Right atrium auricular region (tissue), 2 donors: ENCODE measurements at regions not wholly inside any gene's neighbourhood (a gene's known extent, or its start where the extent isn't known, plus 50 kb on each side); places are given as distances from the start of the nearest gene placed in this dataset.

Source experiments
- DNase-seq: peaks from one replicate; pipeline ENCODE4 v3.0.0-alpha.2; 2019; ENCODE audit warnings: low spot score
- H3K27ac ChIP-seq, 2 donors: fragments of 200-600 bp; sonication (generic); 1 replicate in 1 of 2; 2 replicates in 1 of 2; pipeline ENCODE4 v1.5.1; 2016 to 2019
- H3K27me3 ChIP-seq, 2 donors: fragments of 200-600 bp; sonication (generic); one replicate each; pipeline versions ENCODE4 v1.5.1 to v1.6.0; 2017 to 2019
- H3K36me3 ChIP-seq: fragments of 200-600 bp; sonication (generic); one replicate; pipeline ENCODE4 v1.5.1; 2016
- H3K4me1 ChIP-seq, 2 donors: fragments of 200-600 bp; sonication (generic); one replicate each; pipeline versions ENCODE4 v1.5.1 to v1.6.0; 2017 to 2019
- H3K4me3 ChIP-seq, 2 donors: fragments of 200-600 bp; sonication (generic); 1 replicate in 1 of 2; 2 replicates in 1 of 2; pipeline ENCODE4 v1.5.1; 2017 to 2019; ENCODE audit warnings: mild to moderate bottlenecking in 1 of 2, moderate library complexity in 1 of 2
- H3K9me3 ChIP-seq, 2 donors: fragments of 200-600 bp; sonication (generic); one replicate each; pipeline ENCODE4 v1.5.1; 2019
- TF ChIP-seq, protein P1 (sequence below), 2 donors: fragments of 200-600 bp; sonication (generic); IDR thresholded peaks; one replicate each; pipeline ENCODE4 v1.5.1; 2019; ENCODE audit warnings: antibody characterized with exemption in 2 of 2

DNA sequence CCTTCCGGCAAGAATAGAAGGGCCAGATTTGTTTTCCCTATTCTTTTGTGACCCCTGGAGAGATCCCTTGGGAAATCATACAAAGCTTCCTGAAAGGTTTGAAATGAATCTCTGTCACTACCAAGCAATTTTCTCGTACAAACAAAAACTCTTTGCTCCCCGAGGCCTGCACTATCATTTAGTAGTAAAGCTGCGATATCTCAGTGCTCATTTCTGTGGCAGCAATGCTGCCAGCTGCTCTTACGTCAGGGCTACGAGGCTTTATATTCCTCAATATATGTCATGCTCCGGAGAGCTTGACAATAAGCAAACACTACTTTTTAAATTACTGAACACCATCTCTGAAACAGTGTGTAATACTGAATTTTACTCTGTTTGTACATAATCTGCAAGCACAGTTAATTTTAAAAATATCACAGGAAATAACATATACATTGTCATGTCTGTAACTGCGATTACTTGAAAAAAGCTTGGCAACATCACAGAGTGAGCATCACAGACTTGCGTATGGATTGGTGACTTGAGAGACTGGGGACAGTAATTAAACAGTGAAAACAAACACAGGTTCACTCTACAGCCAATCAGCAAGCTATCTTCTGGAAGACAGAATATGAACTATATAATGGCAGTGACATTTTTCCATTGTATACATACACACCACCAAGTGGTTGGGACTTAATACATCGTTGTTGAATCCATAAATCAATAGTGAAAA lies 403.3 kb upstream of the NETO1 start:
- no peak for DNase-seq
- Histone ChIP-seq H3K36me3 (no peaks in the 10 kb centered on the region), H3K4me1 (no peaks in the 10 kb centered on the region), H3K4me3 (no peak overlapping the region), H3K9me3 (no peaks in the 10 kb centered on the region), H3K27me3 (no peaks in the 10 kb centered on the region), H3K27ac (no peak overlapping the region)
- TF ChIP-seq, protein P1, sequence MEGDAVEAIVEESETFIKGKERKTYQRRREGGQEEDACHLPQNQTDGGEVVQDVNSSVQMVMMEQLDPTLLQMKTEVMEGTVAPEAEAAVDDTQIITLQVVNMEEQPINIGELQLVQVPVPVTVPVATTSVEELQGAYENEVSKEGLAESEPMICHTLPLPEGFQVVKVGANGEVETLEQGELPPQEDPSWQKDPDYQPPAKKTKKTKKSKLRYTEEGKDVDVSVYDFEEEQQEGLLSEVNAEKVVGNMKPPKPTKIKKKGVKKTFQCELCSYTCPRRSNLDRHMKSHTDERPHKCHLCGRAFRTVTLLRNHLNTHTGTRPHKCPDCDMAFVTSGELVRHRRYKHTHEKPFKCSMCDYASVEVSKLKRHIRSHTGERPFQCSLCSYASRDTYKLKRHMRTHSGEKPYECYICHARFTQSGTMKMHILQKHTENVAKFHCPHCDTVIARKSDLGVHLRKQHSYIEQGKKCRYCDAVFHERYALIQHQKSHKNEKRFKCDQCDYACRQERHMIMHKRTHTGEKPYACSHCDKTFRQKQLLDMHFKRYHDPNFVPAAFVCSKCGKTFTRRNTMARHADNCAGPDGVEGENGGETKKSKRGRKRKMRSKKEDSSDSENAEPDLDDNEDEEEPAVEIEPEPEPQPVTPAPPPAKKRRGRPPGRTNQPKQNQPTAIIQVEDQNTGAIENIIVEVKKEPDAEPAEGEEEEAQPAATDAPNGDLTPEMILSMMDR (IDR thresholded peaks at IDR 0.05), result no peak

DNA sequence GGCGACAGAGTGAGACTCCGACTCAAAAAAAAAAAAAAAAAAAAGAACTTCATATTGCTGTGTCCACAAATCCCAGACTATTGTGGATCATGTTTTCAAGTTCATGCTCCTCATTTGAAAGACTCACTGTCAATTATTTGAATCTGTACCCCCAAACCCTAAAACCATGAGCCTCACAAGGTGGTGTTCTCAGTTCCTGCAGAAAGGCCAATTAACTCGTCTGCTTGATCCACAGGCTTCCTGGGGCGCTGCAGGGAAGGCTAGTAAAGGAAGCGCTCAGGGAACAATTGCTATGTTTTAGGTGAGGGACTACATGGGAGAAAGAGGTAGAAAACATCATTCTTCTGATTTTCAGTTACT lies 396.8 kb upstream of the NETO1 start:
- Histone ChIP-seq H3K4me3 (no peak overlapping the region), H3K9me3 (no peaks in the 10 kb centered on the region), H3K27me3 (no peaks in the 10 kb centered on the region), H3K36me3 (no peaks in the 10 kb centered on the region), H3K4me1 (no peaks in the 10 kb centered on the region), H3K27ac (no peak overlapping the region)
- no peak for DNase-seq
- TF ChIP-seq, protein P1 (IDR thresholded peaks at IDR 0.05), result no peak

DNA sequence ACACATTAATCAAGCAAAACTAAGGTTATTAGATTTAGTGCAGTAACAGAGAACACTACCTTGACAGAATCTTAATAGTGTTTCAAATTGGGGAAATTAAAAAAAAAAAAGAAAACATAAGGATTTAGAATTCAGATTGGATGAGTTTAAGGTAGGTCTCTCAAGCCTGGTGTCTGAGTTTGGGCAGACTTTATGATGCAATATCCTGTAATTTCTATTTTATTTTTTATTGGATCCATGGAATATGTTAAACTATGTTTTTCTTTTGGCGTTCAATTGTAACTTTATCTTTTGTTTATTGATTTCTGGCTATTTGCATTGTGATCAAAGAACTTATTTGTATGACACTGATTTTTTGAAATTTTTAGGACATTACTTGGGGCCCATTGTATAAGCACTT lies 394.1 kb upstream of the NETO1 start:
- H3K36me3 ChIP-seq, result no peaks in the 10 kb centered on the region
- no peak overlapping the region for H3K27ac ChIP-seq
- TF ChIP-seq, protein P1 (IDR thresholded peaks at IDR 0.05), result no peak
- no peaks in the 10 kb centered on the region for H3K4me1 ChIP-seq
- DNase-seq, result no peak
- no peak overlapping the region for H3K4me3 ChIP-seq
- no peaks in the 10 kb centered on the region for H3K27me3 ChIP-seq
- H3K9me3 ChIP-seq, result no peaks in the 10 kb centered on the region

DNA sequence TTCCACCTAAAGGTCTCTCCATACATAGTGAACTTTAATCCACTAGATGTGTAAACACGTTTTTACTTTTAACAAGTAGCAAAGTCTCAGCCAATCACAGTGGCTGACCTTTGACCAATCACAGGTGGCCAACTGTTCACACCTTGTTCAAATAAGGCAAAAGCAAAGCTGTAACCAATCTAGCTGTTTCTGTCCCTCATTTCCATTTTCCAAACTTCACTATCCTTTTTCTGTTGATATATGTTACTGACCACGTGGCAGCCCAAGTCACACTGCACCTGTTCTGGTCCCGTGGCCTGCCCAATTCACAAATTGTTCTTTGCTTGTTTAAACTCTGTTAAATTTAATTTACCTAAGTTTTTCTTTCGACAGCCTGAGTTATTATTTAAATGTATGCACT lies 393.5 kb upstream of the NETO1 start:
- Histone ChIP-seq H3K27ac (no peak overlapping the region), H3K4me1 (no peaks in the 10 kb centered on the region), H3K36me3 (no peaks in the 10 kb centered on the region), H3K9me3 (no peaks in the 10 kb centered on the region), H3K4me3 (no peak overlapping the region), H3K27me3 (no peaks in the 10 kb centered on the region)
- TF ChIP-seq, protein P1 (IDR thresholded peaks at IDR 0.05), result no peak
- no peak for DNase-seq

DNA sequence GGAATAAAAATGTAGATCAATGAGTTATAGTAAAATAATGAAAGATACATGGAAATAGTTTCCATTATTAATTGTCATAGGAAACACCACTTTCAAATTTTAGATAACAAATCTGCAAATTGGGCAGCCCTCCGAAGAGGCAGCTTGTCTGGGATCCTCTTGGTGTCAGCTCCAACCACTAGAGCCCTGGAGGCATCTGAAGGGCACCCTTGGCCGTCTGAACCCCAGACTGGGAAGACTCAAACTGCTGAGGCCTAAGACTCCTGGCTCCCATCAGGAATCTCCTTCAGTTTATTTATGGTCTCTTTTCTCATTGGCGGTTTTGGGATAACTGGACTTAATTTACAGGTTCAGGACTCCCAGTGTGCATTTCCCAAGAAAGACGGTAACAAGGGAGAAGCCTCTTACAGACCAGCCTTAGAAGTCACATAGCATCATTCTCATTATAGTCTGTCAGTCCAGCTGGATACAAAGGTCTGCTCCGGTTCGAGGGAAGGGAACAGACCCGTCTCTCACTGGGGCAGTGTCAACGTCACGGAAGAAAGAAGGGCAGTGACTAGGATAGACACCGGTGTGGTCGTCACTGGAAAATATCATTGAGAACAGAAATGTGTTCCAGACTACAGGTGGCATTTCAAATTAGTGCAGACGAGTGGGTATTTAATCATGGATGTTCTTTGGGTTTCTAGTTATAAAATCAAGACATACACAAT lies 390.7 kb upstream of the NETO1 start:
- no peak overlapping the region for H3K27ac ChIP-seq
- TF ChIP-seq, protein P1 (IDR thresholded peaks at IDR 0.05), result no peak
- H3K9me3 ChIP-seq, result no peaks in the 10 kb centered on the region
- no peaks in the 10 kb centered on the region for H3K4me1 ChIP-seq
- no peak for DNase-seq
- H3K4me3 ChIP-seq, result no peak overlapping the region
- H3K27me3 ChIP-seq, result no peaks in the 10 kb centered on the region
- no peaks in the 10 kb centered on the region for H3K36me3 ChIP-seq
